HG02884 (cell line): ENCODE measurements at regions not wholly inside any gene's neighbourhood (a gene's known extent, or its start where the extent isn't known, plus 50 kb on each side); places are given as distances from the start of the nearest gene placed in this dataset.
"Not testable (repeated sequence)": the region's sequence is repeated elsewhere in the genome, so short reads cannot be mapped to it uniquely, and the experiment has no call there.

Source experiments
- ATAC-seq: cut with Tn5 transposase; IDR thresholded peaks from one replicate; pipeline ENCODE4 v1.9.1; 2021; ENCODE audit warnings: mild to moderate bottlenecking, moderate library complexity; ENCODE audit not compliant: unreplicated experiment

DNA sequence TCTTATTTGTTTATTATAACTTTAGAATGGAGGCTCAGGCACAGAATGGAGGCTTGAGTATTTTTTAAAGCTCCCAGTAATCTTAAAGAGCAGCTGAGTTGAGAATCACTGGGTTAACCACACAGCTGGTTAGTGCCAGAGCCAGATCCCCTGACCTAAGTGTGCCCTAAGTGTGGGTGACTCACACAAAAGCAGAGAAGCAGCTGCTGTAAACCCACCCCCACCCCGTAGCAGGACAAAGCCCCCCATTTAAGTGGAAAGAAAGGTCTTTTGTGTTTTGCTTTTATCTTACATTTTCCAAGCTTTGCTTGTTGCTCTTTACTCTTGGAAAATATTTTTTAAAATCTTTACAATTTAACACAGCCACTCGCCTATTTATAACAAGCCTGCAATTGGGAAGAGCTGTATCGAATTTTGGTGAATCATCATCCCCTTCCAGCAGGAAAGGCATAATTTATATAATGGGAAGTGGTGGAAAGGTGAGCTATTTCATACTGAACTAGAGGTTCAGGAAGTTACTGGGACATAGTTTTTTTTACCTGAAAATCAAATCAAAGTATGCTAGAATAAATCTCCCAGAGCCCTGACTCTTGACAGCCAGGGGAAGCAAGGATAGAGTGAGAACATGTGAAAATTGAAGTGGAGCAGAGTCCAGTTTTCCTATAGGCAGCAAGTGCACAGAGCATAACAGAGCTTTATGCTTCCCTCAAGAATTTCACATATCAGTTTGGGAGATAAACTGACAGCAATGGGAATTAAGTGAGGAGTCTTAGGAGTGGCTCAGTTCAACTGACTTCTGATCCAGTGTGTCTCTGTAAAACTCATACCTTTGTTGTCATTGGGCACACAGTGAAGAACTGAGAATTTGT, 405.7 kb downstream of the AASDHPPT start:
- ATAC-seq = no peak

- no peak for ATAC-seq
Measured at GRCh38 chr11:106491751-106492150, 414.3 kb downstream of the AASDHPPT start.

- no peak for ATAC-seq
Measured at GRCh38 chr11:106493751-106494150, 416.3 kb downstream of the AASDHPPT start.

- ATAC-seq = no peak
Measured at GRCh38 chr11:106495046-106495445, 417.6 kb downstream of the AASDHPPT start.

DNA sequence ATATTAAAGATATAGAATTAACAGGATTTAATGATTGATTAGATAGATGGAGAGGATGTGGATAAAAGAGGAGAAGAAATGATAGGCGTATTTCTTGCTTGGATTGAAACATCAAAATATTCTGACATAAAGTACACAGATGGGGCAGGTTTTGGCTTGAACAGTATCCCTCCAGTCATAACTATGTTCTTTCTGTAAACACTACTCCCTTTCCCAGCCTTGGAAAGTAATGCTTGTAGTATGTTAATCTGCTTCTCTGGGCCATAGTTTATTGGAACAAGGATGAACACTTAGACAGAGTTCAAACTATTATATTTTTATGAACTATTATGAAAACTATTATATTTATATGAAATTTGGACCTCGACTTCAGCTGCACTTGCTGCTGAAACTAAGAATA, 419.2 kb downstream of the AASDHPPT start:
- ATAC-seq = no peak

- no peak for ATAC-seq
Measured at GRCh38 chr11:106497321-106497720, 419.9 kb downstream of the AASDHPPT start.

- ATAC-seq = no peak
Measured at GRCh38 chr11:106497822-106498221, 420.4 kb downstream of the AASDHPPT start.

DNA sequence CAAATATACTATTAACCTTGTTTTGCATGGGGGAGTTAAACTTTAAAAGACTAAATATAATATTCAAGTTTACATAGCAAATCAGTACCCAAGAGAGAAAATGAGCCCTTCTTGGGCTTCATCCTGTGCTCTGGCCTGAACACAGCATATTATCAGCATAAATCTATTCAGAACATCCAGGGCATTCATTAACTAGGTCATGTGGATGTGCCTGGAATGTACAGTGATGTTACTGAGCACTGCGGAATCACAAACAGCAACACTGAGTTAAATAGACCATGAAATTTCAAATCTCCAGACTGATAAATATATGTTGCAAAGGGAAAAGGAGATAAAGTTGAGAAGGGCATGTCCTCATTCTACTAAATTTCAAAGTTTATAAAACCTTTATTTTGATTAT, 426.4 kb downstream of the AASDHPPT start:
- ATAC-seq = no peak

- no peak for ATAC-seq
Measured at GRCh38 chr11:106507645-106508306, 430.3 kb downstream of the AASDHPPT start.

DNA sequence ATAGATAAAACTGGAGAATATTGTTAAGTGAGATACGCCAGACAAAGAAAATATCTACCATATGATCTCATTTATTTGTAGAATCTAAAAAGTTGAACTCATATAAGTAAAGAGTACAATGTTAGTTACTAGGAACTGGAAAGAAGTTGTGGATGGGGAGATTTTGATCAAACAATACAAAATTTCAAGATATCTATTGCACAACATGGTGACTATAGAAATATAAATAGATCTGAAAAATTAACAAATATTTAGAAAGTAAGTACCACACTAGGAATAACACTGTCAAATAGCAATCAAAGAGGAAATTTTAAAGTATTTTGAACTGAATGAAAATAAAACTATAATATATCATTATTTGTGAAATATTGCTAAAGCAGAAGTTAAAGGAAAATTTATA, 437.2 kb downstream of the AASDHPPT start:
- no peak for ATAC-seq

DNA sequence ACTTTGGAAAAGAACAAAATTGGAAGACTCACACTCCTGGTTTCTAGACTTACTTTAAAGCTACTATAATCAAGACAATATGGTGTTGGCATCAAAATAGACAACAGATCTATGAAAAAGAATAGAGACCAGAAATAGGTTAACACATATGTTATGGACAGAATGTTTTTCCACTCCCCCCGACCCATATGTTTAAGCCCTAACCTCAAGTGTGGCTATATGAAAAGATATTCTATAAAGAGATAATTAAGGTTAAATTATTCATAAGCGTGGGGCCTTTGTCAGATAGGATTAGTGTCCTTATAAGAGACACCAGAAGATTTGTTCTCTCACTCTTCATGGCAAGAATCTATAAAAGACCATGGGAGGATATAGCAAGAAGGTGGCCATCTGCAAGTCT, 440.0 kb downstream of the AASDHPPT start:
- ATAC-seq = no peak

GRCh38 chr11:106520146-106520912, 442.9 kb downstream of the AASDHPPT start:
- no peak for ATAC-seq

- no peak for ATAC-seq
Measured at GRCh38 chr11:106520920-106521319, 443.5 kb downstream of the AASDHPPT start.

- no peak for ATAC-seq
Measured at GRCh38 chr11:106523171-106523570, 445.7 kb downstream of the AASDHPPT start.

DNA sequence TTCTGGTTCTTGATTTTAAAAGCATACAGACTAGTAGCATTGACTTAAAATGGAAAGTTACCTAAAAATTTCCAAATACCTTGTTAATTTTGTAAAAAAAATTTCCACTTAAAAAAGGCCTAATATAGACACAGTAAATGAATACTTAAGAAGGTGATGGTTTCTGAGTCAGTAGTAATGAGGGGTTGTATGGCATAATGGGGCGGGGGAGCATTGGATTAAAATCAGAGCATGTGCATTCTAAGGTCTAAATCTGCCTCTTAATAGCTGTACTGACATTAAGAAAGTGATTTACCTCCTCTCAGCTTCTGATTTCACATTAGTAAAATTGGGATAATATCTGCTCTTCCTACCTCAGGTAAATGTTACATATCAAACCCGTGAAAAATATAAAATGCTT, 446.5 kb downstream of the AASDHPPT start:
- no peak for ATAC-seq

GRCh38 chr11:106524436-106524835, 447.0 kb downstream of the AASDHPPT start:
- ATAC-seq = no peak

GRCh38 chr11:106531648-106532047, 454.2 kb downstream of the AASDHPPT start:
- ATAC-seq = not testable (repeated sequence)

GRCh38 chr11:106533046-106533445, 455.6 kb downstream of the AASDHPPT start:
- ATAC-seq = no peak

GRCh38 chr11:106540001-106540400, 462.5 kb downstream of the AASDHPPT start:
- no peak for ATAC-seq

- ATAC-seq = no peak
Measured at GRCh38 chr11:106548406-106548805, 469.9 kb downstream of the GUCY1A2 start.
